ENCODE measurements at regions not wholly inside any gene's neighbourhood (a gene's known extent, or its start where the extent isn't known, plus 50 kb on each side); places are given as distances from the start of the nearest gene placed in this dataset.

DNA sequence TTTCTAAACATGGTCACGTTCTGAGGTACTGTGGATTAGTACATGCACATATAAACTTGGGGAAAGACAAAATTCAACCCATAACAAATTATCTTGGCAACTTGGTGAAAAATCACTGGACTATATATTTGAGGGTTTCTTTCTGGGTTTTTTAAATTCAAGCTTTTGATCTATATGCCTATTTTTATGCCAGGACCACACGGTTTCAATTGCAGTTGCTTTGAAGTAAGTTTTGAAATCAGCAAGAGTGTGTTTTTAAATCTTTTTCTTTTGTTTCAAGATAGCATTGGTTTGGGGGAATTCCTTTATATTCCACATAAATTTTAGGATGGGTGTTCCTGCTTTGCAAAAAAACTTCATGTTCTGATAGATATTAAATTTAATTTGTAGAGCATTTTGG lies 406.4 kb upstream of the VWC2 start:
- DNase-seq (ENCODE audit: insufficient read length, low spot score, missing footprints): no peak
- no peaks in the 10 kb centered on the region for H3K36me3 ChIP-seq (ENCODE audit: insufficient read depth, low read length)
- no peaks in the 10 kb centered on the region for H3K27me3 ChIP-seq (ENCODE audit: insufficient read depth, low read length)
- H3K4me3 ChIP-seq (ENCODE audit: insufficient read depth, low read length): no peak overlapping the region
- no peak overlapping the region for H3K4me2 ChIP-seq (ENCODE audit: insufficient read depth, low read length)
- H3K9me3 ChIP-seq (ENCODE audit: low read depth, low read length): no peaks in the 10 kb centered on the region
- H2AFZ ChIP-seq (ENCODE audit: low read length): no peak overlapping the region
- no peaks in the 10 kb centered on the region for H3K79me2 ChIP-seq (ENCODE audit: insufficient read depth, low read length)
- TF ChIP-seq, protein P1, sequence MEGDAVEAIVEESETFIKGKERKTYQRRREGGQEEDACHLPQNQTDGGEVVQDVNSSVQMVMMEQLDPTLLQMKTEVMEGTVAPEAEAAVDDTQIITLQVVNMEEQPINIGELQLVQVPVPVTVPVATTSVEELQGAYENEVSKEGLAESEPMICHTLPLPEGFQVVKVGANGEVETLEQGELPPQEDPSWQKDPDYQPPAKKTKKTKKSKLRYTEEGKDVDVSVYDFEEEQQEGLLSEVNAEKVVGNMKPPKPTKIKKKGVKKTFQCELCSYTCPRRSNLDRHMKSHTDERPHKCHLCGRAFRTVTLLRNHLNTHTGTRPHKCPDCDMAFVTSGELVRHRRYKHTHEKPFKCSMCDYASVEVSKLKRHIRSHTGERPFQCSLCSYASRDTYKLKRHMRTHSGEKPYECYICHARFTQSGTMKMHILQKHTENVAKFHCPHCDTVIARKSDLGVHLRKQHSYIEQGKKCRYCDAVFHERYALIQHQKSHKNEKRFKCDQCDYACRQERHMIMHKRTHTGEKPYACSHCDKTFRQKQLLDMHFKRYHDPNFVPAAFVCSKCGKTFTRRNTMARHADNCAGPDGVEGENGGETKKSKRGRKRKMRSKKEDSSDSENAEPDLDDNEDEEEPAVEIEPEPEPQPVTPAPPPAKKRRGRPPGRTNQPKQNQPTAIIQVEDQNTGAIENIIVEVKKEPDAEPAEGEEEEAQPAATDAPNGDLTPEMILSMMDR (IDR thresholded peaks at IDR 0.05; ENCODE audit: extremely low read depth, low read depth, low read length): no peak
- no peaks in the 10 kb centered on the region for H3K4me1 ChIP-seq (ENCODE audit: insufficient read depth, low read length)
- no peaks in the 10 kb centered on the region for H4K20me1 ChIP-seq (ENCODE audit: insufficient read depth, low read length)
- H3K27ac ChIP-seq (ENCODE audit: low read depth, low read length): no peak overlapping the region

DNA sequence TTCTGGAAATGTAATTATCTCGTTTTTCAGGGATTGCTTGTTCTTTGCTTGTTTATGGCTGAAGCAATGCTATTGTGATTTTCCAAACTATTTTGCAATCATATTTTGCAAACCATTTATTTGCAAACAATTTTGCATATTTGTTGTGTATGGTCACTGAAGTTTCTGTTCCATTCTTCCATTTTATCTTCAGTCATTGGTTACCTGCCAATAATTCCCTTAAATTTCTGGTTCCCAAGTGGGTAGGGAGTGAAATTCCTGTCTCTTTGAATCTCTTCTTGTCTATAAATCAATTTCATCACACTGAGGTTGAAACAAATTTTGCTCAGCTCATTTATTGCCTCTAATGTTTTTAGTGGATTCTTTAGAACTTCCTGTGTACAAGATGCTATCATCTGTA lies 401.7 kb upstream of the VWC2 start:
- Histone ChIP-seq H3K27ac (ENCODE audit: low read depth, low read length) (no peak overlapping the region), H3K4me3 (ENCODE audit: insufficient read depth, low read length) (no peak overlapping the region), H3K4me1 (ENCODE audit: insufficient read depth, low read length) (no peaks in the 10 kb centered on the region), H3K27me3 (ENCODE audit: insufficient read depth, low read length) (no peaks in the 10 kb centered on the region), H4K20me1 (ENCODE audit: insufficient read depth, low read length) (no peaks in the 10 kb centered on the region), H3K79me2 (ENCODE audit: insufficient read depth, low read length) (no peaks in the 10 kb centered on the region), H2AFZ (ENCODE audit: low read length) (no peak overlapping the region), H3K9me3 (ENCODE audit: low read depth, low read length) (peaks cover 2% of the 10 kb centered on the region), H3K4me2 (ENCODE audit: insufficient read depth, low read length) (no peak overlapping the region), H3K36me3 (ENCODE audit: insufficient read depth, low read length) (no peaks in the 10 kb centered on the region)
- TF ChIP-seq, protein P1 (IDR thresholded peaks at IDR 0.05; ENCODE audit: extremely low read depth, low read depth, low read length): no peak
- DNase-seq (ENCODE audit: insufficient read length, low spot score, missing footprints): no peak

DNA sequence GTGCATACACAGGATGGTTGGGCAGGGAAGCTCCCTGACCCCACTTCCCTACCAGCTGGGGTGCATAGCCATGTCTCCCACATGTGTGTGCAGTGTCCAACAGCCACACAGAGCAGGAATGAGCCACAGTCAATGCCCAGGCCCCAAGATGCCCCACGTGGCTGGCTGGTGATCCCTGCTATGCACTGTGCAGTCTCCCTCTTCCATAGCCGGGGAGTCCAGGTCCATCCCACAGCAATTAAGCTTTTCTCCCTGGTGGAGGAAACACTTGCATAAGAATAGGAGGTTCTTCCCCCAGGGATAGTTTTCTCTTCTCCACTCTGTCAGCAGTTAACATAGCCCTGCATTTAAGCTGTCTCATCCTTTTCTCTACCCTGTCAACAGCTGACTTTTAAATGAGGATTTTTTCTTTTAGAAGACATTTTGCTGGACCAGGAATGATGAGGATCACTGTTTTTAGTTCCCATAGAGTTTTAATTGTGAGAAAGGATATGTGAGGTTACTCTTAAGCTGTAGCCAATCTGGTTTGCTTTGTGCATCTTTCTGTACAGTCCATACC lies 396.5 kb upstream of the VWC2 start:
- no peaks in the 10 kb centered on the region for H3K36me3 ChIP-seq (ENCODE audit: insufficient read depth, low read length)
- no peak overlapping the region for H3K4me2 ChIP-seq (ENCODE audit: insufficient read depth, low read length)
- TF ChIP-seq, protein P1 (IDR thresholded peaks at IDR 0.05; ENCODE audit: extremely low read depth, low read depth, low read length): no peak
- H3K79me2 ChIP-seq (ENCODE audit: insufficient read depth, low read length): no peaks in the 10 kb centered on the region
- no peak overlapping the region for H3K27ac ChIP-seq (ENCODE audit: low read depth, low read length)
- peak; percentile 21 for DNase-seq (ENCODE audit: insufficient read length, low spot score, missing footprints)
- H3K4me3 ChIP-seq (ENCODE audit: insufficient read depth, low read length): no peak overlapping the region
- no peak overlapping the region for H2AFZ ChIP-seq (ENCODE audit: low read length)
- no peaks in the 10 kb centered on the region for H3K27me3 ChIP-seq (ENCODE audit: insufficient read depth, low read length)
- H3K9me3 ChIP-seq (ENCODE audit: low read depth, low read length): peaks cover 2% of the 10 kb centered on the region
- no peaks in the 10 kb centered on the region for H4K20me1 ChIP-seq (ENCODE audit: insufficient read depth, low read length)
- H3K4me1 ChIP-seq (ENCODE audit: insufficient read depth, low read length): no peaks in the 10 kb centered on the region

DNA sequence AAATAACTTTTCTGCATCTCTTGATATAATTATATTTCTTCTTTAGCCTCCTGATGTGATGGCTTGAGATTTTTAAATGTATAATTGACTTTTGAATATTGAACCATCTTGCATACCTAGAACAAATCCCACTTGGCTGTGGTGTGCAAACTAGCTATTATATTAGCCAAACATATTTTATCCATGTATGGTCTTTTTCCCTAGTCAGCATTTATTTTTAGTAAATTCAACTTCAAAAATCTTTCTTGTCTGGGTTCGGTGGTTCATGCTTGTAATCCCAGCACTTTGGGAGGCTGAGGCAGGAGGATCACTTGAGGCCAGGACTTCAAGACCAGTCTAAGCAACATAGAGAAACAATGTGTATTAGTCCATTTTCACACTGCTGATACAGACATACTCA lies 386.6 kb upstream of the VWC2 start:
- Histone ChIP-seq H3K36me3 (ENCODE audit: insufficient read depth, low read length) (no peaks in the 10 kb centered on the region), H3K4me1 (ENCODE audit: insufficient read depth, low read length) (no peaks in the 10 kb centered on the region), H3K4me3 (ENCODE audit: insufficient read depth, low read length) (no peak overlapping the region), H4K20me1 (ENCODE audit: insufficient read depth, low read length) (no peaks in the 10 kb centered on the region), H3K27me3 (ENCODE audit: insufficient read depth, low read length) (no peaks in the 10 kb centered on the region), H2AFZ (ENCODE audit: low read length) (no peak overlapping the region), H3K79me2 (ENCODE audit: insufficient read depth, low read length) (no peaks in the 10 kb centered on the region), H3K9me3 (ENCODE audit: low read depth, low read length) (no peaks in the 10 kb centered on the region), H3K27ac (ENCODE audit: low read depth, low read length) (no peak overlapping the region), H3K4me2 (ENCODE audit: insufficient read depth, low read length) (no peak overlapping the region)
- TF ChIP-seq, protein P1 (IDR thresholded peaks at IDR 0.05; ENCODE audit: extremely low read depth, low read depth, low read length): no peak
- DNase-seq (ENCODE audit: insufficient read length, low spot score, missing footprints): no peak
